ENCODE measurements at regions not wholly inside any gene's neighbourhood (a gene's known extent, or its start where the extent isn't known, plus 50 kb on each side); places are given as distances from the start of the nearest gene placed in this dataset.
A peak's percentile ranks its signal among the peaks of the same experiment; 100 is the strongest.

GRCh38 chr2:206368484-206368883, 74.8 kb upstream of the ADAM23 start:
- H3K9me3 ChIP-seq (ENCODE audit: severe bottlenecking), result peaks cover 8% of the 10 kb centered on the region
- no peaks in the 10 kb centered on the region for H3K36me3 ChIP-seq
- peak overlapping the region; percentile 68 for H3K27ac ChIP-seq
- H3K27me3 ChIP-seq (ENCODE audit: insufficient read depth, low read depth, severe bottlenecking), result no peaks in the 10 kb centered on the region
- H3K4me3 ChIP-seq (ENCODE audit: low read depth, low read length), result peak overlapping the region; percentile 29; the same call in 1 of the 2 replicates
- no peak for DNase-seq
- no peak for TF ChIP-seq CTCF (IDR thresholded peaks at IDR 0.05; ENCODE audit: low read depth, low read length)

GRCh38 chr2:206368933-206369569, 74.3 kb upstream of the ADAM23 start:
- no peaks in the 10 kb centered on the region for H3K27me3 ChIP-seq (ENCODE audit: insufficient read depth, low read depth, severe bottlenecking)
- peak; percentile 71 for DNase-seq
- H3K9me3 ChIP-seq (ENCODE audit: severe bottlenecking), result peaks cover 8% of the 10 kb centered on the region
- peak overlapping the region; percentile 68 for H3K27ac ChIP-seq
- H3K4me3 ChIP-seq (ENCODE audit: low read depth, low read length), result peak overlapping the region; percentile 29
- H3K36me3 ChIP-seq, result no peaks in the 10 kb centered on the region
- no peak for TF ChIP-seq CTCF (IDR thresholded peaks at IDR 0.05; ENCODE audit: low read depth, low read length)

- H3K36me3 ChIP-seq, result no peaks in the 10 kb centered on the region
- no peak overlapping the region for H3K4me3 ChIP-seq (ENCODE audit: low read depth, low read length)
- peaks cover 6% of the 10 kb centered on the region for H3K9me3 ChIP-seq (ENCODE audit: severe bottlenecking)
- H3K27ac ChIP-seq, result no peak overlapping the region
- no peak for DNase-seq
- H3K27me3 ChIP-seq (ENCODE audit: insufficient read depth, low read depth, severe bottlenecking), result no peaks in the 10 kb centered on the region
- TF ChIP-seq CTCF (IDR thresholded peaks at IDR 0.05; ENCODE audit: low read depth, low read length), result no peak
These were observed 67.4 kb upstream of the ADAM23 start for GRCh38 chr2:206375956-206376355.

GRCh38 chr2:206378835-206379234, 64.5 kb upstream of the ADAM23 start:
- peaks cover 3% of the 10 kb centered on the region for H3K9me3 ChIP-seq (ENCODE audit: severe bottlenecking)
- H3K4me3 ChIP-seq (ENCODE audit: low read depth, low read length), result no peak overlapping the region
- no peaks in the 10 kb centered on the region for H3K27me3 ChIP-seq (ENCODE audit: insufficient read depth, low read depth, severe bottlenecking)
- no peak for DNase-seq
- H3K27ac ChIP-seq, result peak overlapping the region; percentile 50
- H3K36me3 ChIP-seq, result no peaks in the 10 kb centered on the region
- TF ChIP-seq CTCF (IDR thresholded peaks at IDR 0.05; ENCODE audit: low read depth, low read length), result no peak

GRCh38 chr2:206379266-206379665, 64.1 kb upstream of the ADAM23 start:
- Histone ChIP-seq H3K9me3 (ENCODE audit: severe bottlenecking) (peaks cover 3% of the 10 kb centered on the region), H3K27me3 (ENCODE audit: insufficient read depth, low read depth, severe bottlenecking) (no peaks in the 10 kb centered on the region), H3K36me3 (no peaks in the 10 kb centered on the region), H3K4me3 (ENCODE audit: low read depth, low read length) (no peak overlapping the region), H3K27ac (peak overlapping the region; percentile 50)
- no peak for TF ChIP-seq CTCF (IDR thresholded peaks at IDR 0.05; ENCODE audit: low read depth, low read length)
- no peak for DNase-seq

- H3K27ac ChIP-seq, result peak overlapping the region; percentile 4; the same call in 1 of the 2 replicates
- no peak for DNase-seq
- no peak for TF ChIP-seq CTCF (IDR thresholded peaks at IDR 0.05; ENCODE audit: low read depth, low read length)
- no peaks in the 10 kb centered on the region for H3K27me3 ChIP-seq (ENCODE audit: insufficient read depth, low read depth, severe bottlenecking)
- no peaks in the 10 kb centered on the region for H3K36me3 ChIP-seq
- H3K4me3 ChIP-seq (ENCODE audit: low read depth, low read length), result no peak overlapping the region
- H3K9me3 ChIP-seq (ENCODE audit: severe bottlenecking), result peaks cover 3% of the 10 kb centered on the region
These were observed 63.4 kb upstream of the ADAM23 start for GRCh38 chr2:206379886-206380285.

All from WERI-Rb-1 (cell line).